HG02623 (cell line): ENCODE measurements at regions not wholly inside any gene's neighbourhood (a gene's known extent, or its start where the extent isn't known, plus 50 kb on each side); places are given as distances from the start of the nearest gene placed in this dataset.
A peak's percentile ranks its signal among the peaks of the same experiment; 100 is the strongest.

ENCODE experiments used
- ATAC-seq: cut with Tn5 transposase; IDR thresholded peaks from one replicate; pipeline ENCODE4 v1.9.1; 2021; ENCODE audit warnings: moderate library complexity; ENCODE audit not compliant: unreplicated experiment

GRCh38 chr3:94564247-94564646 lies 501.4 kb downstream of the NSUN3 start:
- ATAC-seq, result no peak

GRCh38 chr3:94568041-94568440 lies 505.2 kb downstream of the NSUN3 start:
- no peak for ATAC-seq

GRCh38 chr3:94573337-94573736 lies 510.5 kb downstream of the NSUN3 start:
- ATAC-seq, result no peak

GRCh38 chr3:94587291-94587690 lies 524.4 kb downstream of the NSUN3 start:
- no peak for ATAC-seq

GRCh38 chr3:94593526-94594150 lies 530.8 kb downstream of the NSUN3 start:
- no peak for ATAC-seq

GRCh38 chr3:94596141-94596540 lies 533.3 kb downstream of the NSUN3 start:
- ATAC-seq, result no peak

GRCh38 chr3:94596887-94597566 lies 534.2 kb downstream of the NSUN3 start:
- peak; percentile 76 for ATAC-seq

- ATAC-seq, result no peak
These were observed 544.9 kb downstream of the NSUN3 start for GRCh38 chr3:94607778-94608177.

- ATAC-seq, result no peak
These were observed 547.0 kb downstream of the NSUN3 start for GRCh38 chr3:94609908-94610307.

GRCh38 chr3:94611596-94611995 lies 548.7 kb downstream of the NSUN3 start:
- ATAC-seq, result no peak

- no peak for ATAC-seq
These were observed 549.8 kb downstream of the NSUN3 start for GRCh38 chr3:94612631-94613030.

GRCh38 chr3:94614192-94614591 lies 551.3 kb downstream of the NSUN3 start:
- ATAC-seq, result no peak

GRCh38 chr3:94615275-94616065 lies 552.6 kb downstream of the NSUN3 start:
- ATAC-seq, result no peak

- ATAC-seq, result no peak
These were observed 554.0 kb downstream of the NSUN3 start for GRCh38 chr3:94616833-94617232.

GRCh38 chr3:94617312-94617711 lies 554.5 kb downstream of the NSUN3 start:
- ATAC-seq, result no peak

- ATAC-seq, result no peak
These were observed 556.8 kb downstream of the NSUN3 start for GRCh38 chr3:94619643-94620042.

- ATAC-seq, result no peak
These were observed 563.7 kb downstream of the NSUN3 start for GRCh38 chr3:94626573-94626972.

- ATAC-seq, result no peak
These were observed 564.8 kb downstream of the NSUN3 start for GRCh38 chr3:94627689-94628088.

- no peak for ATAC-seq
These were observed 580.5 kb downstream of the NSUN3 start for GRCh38 chr3:94643400-94643799.

GRCh38 chr3:94645790-94646189 lies 582.9 kb downstream of the NSUN3 start:
- no peak for ATAC-seq

GRCh38 chr3:94647131-94647530 lies 584.3 kb downstream of the NSUN3 start:
- no peak for ATAC-seq
